ENCODE measurements at regions not wholly inside any gene's neighbourhood (a gene's known extent, or its start where the extent isn't known, plus 50 kb on each side); places are given as distances from the start of the nearest gene placed in this dataset.
"Not testable (repeated sequence)": the region's sequence is repeated elsewhere in the genome, so short reads cannot be mapped to it uniquely, and the experiment has no call there.

DNA sequence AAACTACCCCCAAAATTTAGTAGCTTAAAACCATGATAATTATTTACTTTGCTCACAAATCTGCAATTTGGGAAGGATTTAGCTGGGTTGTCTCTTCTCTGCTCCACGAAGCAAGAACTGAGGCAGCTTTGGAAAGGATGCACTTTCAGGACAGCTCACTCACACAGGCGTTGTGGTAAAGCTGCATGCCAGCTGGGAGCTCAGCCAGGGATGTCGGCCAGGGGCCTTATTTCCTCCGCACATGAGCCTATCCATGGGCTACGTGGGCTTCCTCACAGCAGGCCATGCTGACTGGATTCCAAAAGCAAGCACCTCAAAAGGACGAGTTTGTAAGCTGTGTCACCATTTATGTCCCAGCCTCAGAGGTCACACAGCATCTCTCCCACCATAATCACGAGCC lies 301.3 kb upstream of the IGF1R start:
- 33 to 50% methylated on average over 7 of the region's 7 CpGs for WGBS, 2 donors
- Histone ChIP-seq H3K9me3 (ENCODE audit: control insufficient read depth in 2 of 2, insufficient read depth in 1 of 2, low read depth in 1 of 2, low read length in 1 of 2) (no peaks in the 10 kb centered on the region), H3K27me3 (ENCODE audit: control insufficient read depth in 1 of 2, insufficient read depth in 2 of 2, low read length in 2 of 2) (no peaks in the 10 kb centered on the region), H3K36me3 (ENCODE audit: control insufficient read depth in 2 of 2, insufficient read depth in 2 of 2, low read length in 1 of 2) (no peaks in the 10 kb centered on the region), H3K27ac (ENCODE audit: low read depth in 2 of 2, low read length in 1 of 2) (no peak overlapping the region), H3K4me1 (ENCODE audit: control insufficient read depth in 2 of 2, insufficient read depth in 2 of 2, low read length in 1 of 2) (no peaks in the 10 kb centered on the region), H3K4me3 (ENCODE audit: low read depth in 1 of 2, low read length in 2 of 2) (no peak overlapping the region)

DNA sequence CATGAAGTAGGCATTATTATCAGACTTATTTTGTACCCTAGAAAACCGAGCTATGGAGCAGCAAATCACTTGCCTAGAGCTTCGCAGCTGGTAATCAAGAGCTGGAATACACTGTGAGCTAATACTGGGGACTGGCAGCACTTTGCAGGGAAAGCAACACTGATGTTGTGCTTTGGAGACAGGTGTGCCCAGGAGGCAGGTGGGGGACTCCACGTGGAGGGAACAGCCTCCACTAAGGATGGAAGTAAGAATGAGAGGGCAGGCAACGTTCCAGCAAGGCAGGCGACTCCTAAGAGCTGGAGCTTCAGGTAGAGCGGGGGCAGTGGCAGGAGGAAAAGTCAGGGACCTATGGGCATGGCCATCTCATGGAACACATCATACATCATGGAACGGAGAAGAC lies 300.5 kb upstream of the IGF1R start:
- Histone ChIP-seq H3K4me1 (ENCODE audit: control insufficient read depth in 2 of 2, insufficient read depth in 2 of 2, low read length in 1 of 2) (no peaks in the 10 kb centered on the region), H3K9me3 (ENCODE audit: control insufficient read depth in 2 of 2, insufficient read depth in 1 of 2, low read depth in 1 of 2, low read length in 1 of 2) (no peaks in the 10 kb centered on the region), H3K27ac (ENCODE audit: low read depth in 2 of 2, low read length in 1 of 2) (no peak overlapping the region), H3K36me3 (ENCODE audit: control insufficient read depth in 2 of 2, insufficient read depth in 2 of 2, low read length in 1 of 2) (no peaks in the 10 kb centered on the region), H3K27me3 (ENCODE audit: control insufficient read depth in 1 of 2, insufficient read depth in 2 of 2, low read length in 2 of 2) (no peaks in the 10 kb centered on the region), H3K4me3 (ENCODE audit: low read depth in 1 of 2, low read length in 2 of 2) (no peak overlapping the region)
- WGBS, 2 donors = 78% methylated on average over 7 of the region's 7 CpGs

GRCh38 chr15:98350276-98350675 lies 298.1 kb upstream of the IGF1R start:
- WGBS, 2 donors = 15 to 41% methylated on average over 2 of the region's 2 CpGs
- H3K9me3 ChIP-seq (ENCODE audit: control insufficient read depth in 2 of 2, insufficient read depth in 1 of 2, low read depth in 1 of 2, low read length in 1 of 2) = no peaks in the 10 kb centered on the region
- H3K36me3 ChIP-seq (ENCODE audit: control insufficient read depth in 2 of 2, insufficient read depth in 2 of 2, low read length in 1 of 2) = no peaks in the 10 kb centered on the region
- H3K27me3 ChIP-seq (ENCODE audit: control insufficient read depth in 1 of 2, insufficient read depth in 2 of 2, low read length in 2 of 2) = no peaks in the 10 kb centered on the region
- H3K4me3 ChIP-seq (ENCODE audit: low read depth in 1 of 2, low read length in 2 of 2) = no peak overlapping the region
- H3K4me1 ChIP-seq (ENCODE audit: control insufficient read depth in 2 of 2, insufficient read depth in 2 of 2, low read length in 1 of 2) = no peaks in the 10 kb centered on the region
- H3K27ac ChIP-seq (ENCODE audit: low read depth in 2 of 2, low read length in 1 of 2) = no peak overlapping the region

DNA sequence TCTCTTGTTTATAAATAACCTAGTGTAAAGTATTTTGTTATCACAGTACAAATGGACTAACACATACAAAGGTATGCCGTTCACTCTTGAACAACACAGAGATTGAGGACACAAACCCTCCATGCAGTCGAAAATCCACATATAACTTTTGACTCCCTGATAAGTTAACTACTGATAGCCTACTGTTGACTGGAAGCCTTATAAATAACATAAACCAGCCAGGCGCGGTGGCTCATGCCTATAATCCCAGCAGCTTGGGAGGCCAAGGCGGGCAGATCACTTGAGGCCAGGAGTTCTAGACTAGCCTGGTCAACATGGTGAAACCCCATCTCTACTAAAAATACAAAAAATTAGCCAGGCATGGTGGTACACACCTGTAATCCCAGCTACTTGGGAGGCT lies 290.1 kb upstream of the IGF1R start:
- not testable (repeated sequence) for H3K27ac ChIP-seq (ENCODE audit: low read depth in 2 of 2, low read length in 1 of 2); H3K36me3 ChIP-seq (ENCODE audit: control insufficient read depth in 2 of 2, insufficient read depth in 2 of 2, low read length in 1 of 2); H3K9me3 ChIP-seq (ENCODE audit: control insufficient read depth in 2 of 2, insufficient read depth in 1 of 2, low read depth in 1 of 2, low read length in 1 of 2); H3K4me1 ChIP-seq (ENCODE audit: control insufficient read depth in 2 of 2, insufficient read depth in 2 of 2, low read length in 1 of 2); H3K4me3 ChIP-seq (ENCODE audit: low read depth in 1 of 2, low read length in 2 of 2); H3K27me3 ChIP-seq (ENCODE audit: control insufficient read depth in 1 of 2, insufficient read depth in 2 of 2, low read length in 2 of 2)
- WGBS, 2 donors = 96% methylated on average over 5 of the region's 5 CpGs

- no peaks in the 10 kb centered on the region for H3K9me3 ChIP-seq (ENCODE audit: control insufficient read depth in 2 of 2, insufficient read depth in 1 of 2, low read depth in 1 of 2, low read length in 1 of 2)
- WGBS, 2 donors = 75 to 79% methylated on average over 8 of the region's 8 CpGs
- H3K27ac ChIP-seq (ENCODE audit: low read depth in 2 of 2, low read length in 1 of 2) = no peak overlapping the region
- H3K4me1 ChIP-seq (ENCODE audit: control insufficient read depth in 2 of 2, insufficient read depth in 2 of 2, low read length in 1 of 2) = peaks cover 0 to 2% of the 10 kb centered on the region in 2 donors
- no peaks in the 10 kb centered on the region for H3K36me3 ChIP-seq (ENCODE audit: control insufficient read depth in 2 of 2, insufficient read depth in 2 of 2, low read length in 1 of 2)
- H3K4me3 ChIP-seq (ENCODE audit: low read depth in 1 of 2, low read length in 2 of 2) = no peak overlapping the region
- H3K27me3 ChIP-seq (ENCODE audit: control insufficient read depth in 1 of 2, insufficient read depth in 2 of 2, low read length in 2 of 2) = no peaks in the 10 kb centered on the region
These were observed 289.4 kb upstream of the IGF1R start for GRCh38 chr15:98358971-98359370.

DNA sequence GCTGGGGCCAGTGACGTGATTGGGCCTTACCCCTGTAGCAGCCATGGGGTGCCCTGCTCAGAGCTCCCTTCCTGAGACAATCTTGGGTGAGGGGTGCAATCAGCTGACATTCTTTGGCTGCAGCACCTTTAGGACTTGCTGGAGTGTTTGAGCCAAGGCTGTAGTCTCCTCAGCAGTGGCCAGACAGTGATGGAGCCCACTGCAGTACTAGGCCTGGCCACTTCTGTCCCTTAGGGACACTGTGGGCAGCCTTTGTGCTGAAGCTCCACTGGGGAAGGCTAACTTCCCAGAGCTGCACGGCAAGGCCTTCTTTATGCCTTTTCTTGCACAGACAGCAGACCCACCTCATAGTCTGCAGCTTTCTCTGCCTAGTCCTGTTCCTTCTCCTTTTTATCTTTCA lies 284.9 kb upstream of the IGF1R start:
- H3K27ac ChIP-seq (ENCODE audit: low read depth in 2 of 2, low read length in 1 of 2) = no peak overlapping the region
- no peaks in the 10 kb centered on the region for H3K27me3 ChIP-seq (ENCODE audit: control insufficient read depth in 1 of 2, insufficient read depth in 2 of 2, low read length in 2 of 2)
- H3K4me1 ChIP-seq (ENCODE audit: control insufficient read depth in 2 of 2, insufficient read depth in 2 of 2, low read length in 1 of 2) = peaks cover 0 to 2% of the 10 kb centered on the region in 2 donors
- H3K9me3 ChIP-seq (ENCODE audit: control insufficient read depth in 2 of 2, insufficient read depth in 1 of 2, low read depth in 1 of 2, low read length in 1 of 2) = no peaks in the 10 kb centered on the region
- no peak overlapping the region for H3K4me3 ChIP-seq (ENCODE audit: low read depth in 1 of 2, low read length in 2 of 2)
- 79 to 84% methylated on average over 2 of the region's 2 CpGs for WGBS, 2 donors
- no peaks in the 10 kb centered on the region for H3K36me3 ChIP-seq (ENCODE audit: control insufficient read depth in 2 of 2, insufficient read depth in 2 of 2, low read length in 1 of 2)

GRCh38 chr15:98363955-98364354 lies 284.4 kb upstream of the IGF1R start:
- Histone ChIP-seq H3K36me3 (ENCODE audit: control insufficient read depth in 2 of 2, insufficient read depth in 2 of 2, low read length in 1 of 2) (no peaks in the 10 kb centered on the region), H3K27me3 (ENCODE audit: control insufficient read depth in 1 of 2, insufficient read depth in 2 of 2, low read length in 2 of 2) (no peaks in the 10 kb centered on the region), H3K9me3 (ENCODE audit: control insufficient read depth in 2 of 2, insufficient read depth in 1 of 2, low read depth in 1 of 2, low read length in 1 of 2) (no peaks in the 10 kb centered on the region), H3K4me3 (ENCODE audit: low read depth in 1 of 2, low read length in 2 of 2) (no peak overlapping the region), H3K27ac (ENCODE audit: low read depth in 2 of 2, low read length in 1 of 2) (no peak overlapping the region), H3K4me1 (ENCODE audit: control insufficient read depth in 2 of 2, insufficient read depth in 2 of 2, low read length in 1 of 2) (peaks cover 0 to 2% of the 10 kb centered on the region in 2 donors)
- WGBS, 2 donors = 53 to 63% methylated on average over 6 of the region's 6 CpGs

DNA sequence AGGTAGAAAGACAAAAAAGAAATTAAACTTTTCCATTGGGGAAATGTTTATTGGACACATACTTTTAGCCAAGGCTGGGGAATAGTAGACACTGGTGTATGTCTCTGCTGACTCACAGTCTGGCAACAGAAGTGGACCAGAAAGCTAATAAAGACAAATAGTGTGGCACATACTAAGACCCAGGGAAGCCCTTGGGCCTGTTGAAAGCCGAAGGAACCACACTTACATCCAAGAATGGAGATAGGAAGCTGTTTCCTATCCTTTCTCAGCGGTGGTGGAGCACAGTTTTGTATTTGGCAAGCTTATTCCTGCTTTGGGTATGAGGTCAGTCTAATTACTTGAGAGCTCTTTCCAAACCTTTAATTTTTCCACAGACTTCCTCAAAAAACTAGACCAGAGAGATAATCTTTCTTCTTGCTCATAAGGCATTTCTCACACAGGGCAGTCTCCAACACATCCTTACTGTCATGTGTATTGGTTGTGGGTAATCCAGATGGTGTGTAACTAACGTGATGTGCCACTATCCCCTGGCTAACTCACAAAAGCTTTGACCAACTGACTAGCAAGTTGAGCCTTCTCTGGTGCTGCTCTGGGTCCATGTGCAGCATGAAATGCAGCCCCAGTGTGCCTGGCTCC lies 279.1 kb upstream of the IGF1R start:
- Histone ChIP-seq H3K27ac (ENCODE audit: low read depth in 2 of 2, low read length in 1 of 2) (no peak overlapping the region), H3K27me3 (ENCODE audit: control insufficient read depth in 1 of 2, insufficient read depth in 2 of 2, low read length in 2 of 2) (no peaks in the 10 kb centered on the region), H3K36me3 (ENCODE audit: control insufficient read depth in 2 of 2, insufficient read depth in 2 of 2, low read length in 1 of 2) (no peaks in the 10 kb centered on the region), H3K9me3 (ENCODE audit: control insufficient read depth in 2 of 2, insufficient read depth in 1 of 2, low read depth in 1 of 2, low read length in 1 of 2) (no peaks in the 10 kb centered on the region), H3K4me1 (ENCODE audit: control insufficient read depth in 2 of 2, insufficient read depth in 2 of 2, low read length in 1 of 2) (no peaks in the 10 kb centered on the region), H3K4me3 (ENCODE audit: low read depth in 1 of 2, low read length in 2 of 2) (no peak overlapping the region)
- WGBS, 2 donors = 31 to 44% methylated on average over 3 of the region's 3 CpGs

DNA sequence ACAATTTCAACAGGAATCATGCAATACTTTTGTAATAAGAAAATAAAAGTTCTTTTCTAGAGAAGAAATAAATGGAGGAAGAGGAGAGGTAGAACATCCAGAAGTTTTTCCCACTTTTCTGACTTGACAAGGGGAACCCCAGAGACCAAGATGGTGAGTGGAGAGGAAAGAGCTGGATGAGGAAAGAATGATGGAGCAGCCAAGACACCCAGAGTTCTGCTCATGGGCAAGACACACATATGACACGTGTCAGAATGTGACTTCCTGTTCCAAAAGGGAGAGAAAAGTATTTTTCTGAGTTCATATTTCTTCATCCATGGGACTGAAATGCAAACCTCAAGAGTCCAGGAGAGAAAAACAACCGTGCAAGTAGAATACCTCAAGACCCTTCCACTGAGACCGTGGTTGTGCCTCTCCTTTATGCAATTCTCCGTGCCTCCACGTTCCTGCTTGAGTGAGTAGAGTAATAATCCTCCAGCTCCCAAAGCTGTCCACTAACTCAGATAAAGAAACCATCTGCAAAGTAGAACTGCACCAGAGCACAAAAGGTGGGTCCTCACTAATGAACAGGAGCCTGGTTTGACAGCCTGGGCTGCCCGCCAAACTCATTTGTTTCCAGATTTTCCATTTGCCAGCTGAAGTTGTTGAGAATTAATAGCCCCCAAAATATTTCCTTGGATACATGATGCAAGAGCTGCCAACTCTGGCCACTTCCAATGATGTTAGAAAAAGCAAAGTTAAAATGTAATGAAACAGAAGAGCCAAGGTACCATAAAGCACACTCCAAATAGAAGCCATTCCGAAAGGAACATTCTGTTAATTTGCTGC lies 272.6 kb upstream of the IGF1R start:
- 78% methylated on average over 7 of the region's 7 CpGs for WGBS, 2 donors
- no peaks in the 10 kb centered on the region for H3K27me3 ChIP-seq (ENCODE audit: control insufficient read depth in 1 of 2, insufficient read depth in 2 of 2, low read length in 2 of 2)
- H3K4me1 ChIP-seq (ENCODE audit: control insufficient read depth in 2 of 2, insufficient read depth in 2 of 2, low read length in 1 of 2) = no peaks in the 10 kb centered on the region
- H3K27ac ChIP-seq (ENCODE audit: low read depth in 2 of 2, low read length in 1 of 2) = no peak overlapping the region
- no peaks in the 10 kb centered on the region for H3K9me3 ChIP-seq (ENCODE audit: control insufficient read depth in 2 of 2, insufficient read depth in 1 of 2, low read depth in 1 of 2, low read length in 1 of 2)
- no peak overlapping the region for H3K4me3 ChIP-seq (ENCODE audit: low read depth in 1 of 2, low read length in 2 of 2)
- H3K36me3 ChIP-seq (ENCODE audit: control insufficient read depth in 2 of 2, insufficient read depth in 2 of 2, low read length in 1 of 2) = no peaks in the 10 kb centered on the region

GRCh38 chr15:98380721-98381120 lies 267.6 kb upstream of the IGF1R start:
- no peaks in the 10 kb centered on the region for H3K36me3 ChIP-seq (ENCODE audit: control insufficient read depth in 2 of 2, insufficient read depth in 2 of 2, low read length in 1 of 2)

More at GRCh38 chr15:98380721-98381120, 267.6 kb upstream of the IGF1R start:
- H3K27ac ChIP-seq (ENCODE audit: low read depth in 2 of 2, low read length in 1 of 2) = no peak overlapping the region
- H3K4me3 ChIP-seq (ENCODE audit: low read depth in 1 of 2, low read length in 2 of 2) = no peak overlapping the region
- no peaks in the 10 kb centered on the region for H3K27me3 ChIP-seq (ENCODE audit: control insufficient read depth in 1 of 2, insufficient read depth in 2 of 2, low read length in 2 of 2)
- WGBS, 2 donors = 67 to 84% methylated on average over 3 of the region's 3 CpGs
- no peaks in the 10 kb centered on the region for H3K4me1 ChIP-seq (ENCODE audit: control insufficient read depth in 2 of 2, insufficient read depth in 2 of 2, low read length in 1 of 2)
- H3K9me3 ChIP-seq (ENCODE audit: control insufficient read depth in 2 of 2, insufficient read depth in 1 of 2, low read depth in 1 of 2, low read length in 1 of 2) = no peaks in the 10 kb centered on the region
